A673 (cell line): ENCODE measurements at regions not wholly inside any gene's neighbourhood (a gene's known extent, or its start where the extent isn't known, plus 50 kb on each side); places are given as distances from the start of the nearest gene placed in this dataset.

ENCODE experiments used
- CTCF ChIP-seq: fragments of 300-800, 200-600 bp; sonication (generic); conservative IDR thresholded peaks from 2 replicates; pipeline ENCODE4 v1.5.1; 2017; ENCODE audit warnings: low read depth, mild to moderate bottlenecking, antibody characterized with exemption, low read length, moderate library complexity, mixed read lengths
- EZH2 ChIP-seq: fragments of 200-600 bp; sonication (generic); IDR thresholded peaks from 2 replicates; pipeline ENCODE4 v1.6.1; 2017; ENCODE audit warnings: borderline replicate concordance, low read depth, mild to moderate bottlenecking, mixed read lengths, antibody characterized with exemption, low read length; ENCODE audit not compliant: poor library complexity, severe bottlenecking

- TF ChIP-seq CTCF (no peak), EZH2 (no peak)
Observed at GRCh38 chr13:65287405-65287804, 1942.7 kb downstream of the PCDH9 start.
